GM13976 (cell line): ENCODE measurements at regions not wholly inside any gene's neighbourhood (a gene's known extent, or its start where the extent isn't known, plus 50 kb on each side); places are given as distances from the start of the nearest gene placed in this dataset.

ENCODE experiments used
- DNase-seq: peaks from one replicate; pipeline ENCODE4 v3.0.0; 2012; ENCODE audit warnings: low spot score
- CTCF ChIP-seq: IDR thresholded peaks from 2 replicates; pipeline ENCODE4 v1.5.1; 2012; ENCODE audit warnings: borderline replicate concordance, mild to moderate bottlenecking; ENCODE audit not compliant: insufficient read depth; ENCODE audit errors: extremely low read depth, missing control alignments, control extremely low read depth
- in situ Hi-C: fragments of 300-500 bp; cut with MboI; formaldehyde crosslinking; loops from one replicate; pipeline ENCODE4 v1.12.0; 2022; ENCODE audit warnings: low sequenced_read_pairs, mixed read lengths, inconsistent platforms; ENCODE audit not compliant: unreplicated experiment

GRCh38 chr2:145029873-145030272 lies 510.0 kb upstream of the ZEB2 start:
- no peak for DNase-seq
- TF ChIP-seq CTCF: no peak
- in situ Hi-C loops: no loop called here

- in situ Hi-C loops: no loop called here
- TF ChIP-seq CTCF: no peak
- DNase-seq: no peak
These were observed 509.2 kb upstream of the ZEB2 start for GRCh38 chr2:145029081-145029480.

GRCh38 chr2:145028101-145028920 lies 508.4 kb upstream of the ZEB2 start:
- in situ Hi-C loops: no loop called here
- no peak for DNase-seq
- TF ChIP-seq CTCF: no peak

- DNase-seq: no peak
- in situ Hi-C loops: no loop called here
- TF ChIP-seq CTCF: no peak
These were observed 506.8 kb upstream of the ZEB2 start for GRCh38 chr2:145026456-145027455.

GRCh38 chr2:145025382-145025781 lies 505.5 kb upstream of the ZEB2 start:
- TF ChIP-seq CTCF: no peak
- in situ Hi-C loops: no loop called here
- DNase-seq: no peak

- no peak for TF ChIP-seq CTCF
- in situ Hi-C loops: no loop called here
These were observed 503.5 kb upstream of the ZEB2 start for GRCh38 chr2:145023334-145023934.

More at GRCh38 chr2:145023334-145023934, 503.5 kb upstream of the ZEB2 start:
- DNase-seq: no peak
